ENCODE measurements at regions not wholly inside any gene's neighbourhood (a gene's known extent, or its start where the extent isn't known, plus 50 kb on each side); places are given as distances from the start of the nearest gene placed in this dataset.

DNA sequence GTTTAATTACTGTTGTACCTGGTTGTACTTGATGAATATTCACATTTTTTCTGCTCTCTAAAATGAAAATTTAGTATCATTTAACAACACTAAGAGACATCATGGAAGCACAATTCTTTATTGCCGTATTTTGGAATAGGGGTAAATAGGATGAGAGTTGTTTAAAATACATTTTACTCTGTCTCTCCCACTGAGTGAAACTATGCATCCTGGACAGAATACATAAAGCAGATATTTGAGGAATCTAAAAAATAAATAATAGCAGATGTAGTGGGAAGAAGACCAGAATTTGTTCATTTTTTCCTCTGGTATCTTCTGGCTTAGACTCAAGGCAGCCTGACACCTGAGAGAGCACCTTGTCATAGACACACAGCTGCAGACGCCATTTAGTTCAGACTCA is 119.1 kb upstream of the AHI1 start:
- no peaks in the 10 kb centered on the region for H3K36me3 ChIP-seq
- no peak overlapping the region for H3K27ac ChIP-seq
- H3K9me3 ChIP-seq = no peaks in the 10 kb centered on the region
- TF ChIP-seq EP300 (IDR thresholded peaks at IDR 0.05; ENCODE audit: low read depth) (no peak), POLR2AphosphoS5 (IDR thresholded peaks at IDR 0.05) (no peak), POLR2A (IDR thresholded peaks at IDR 0.05) (no peak)
- TF ChIP-seq, protein P1, sequence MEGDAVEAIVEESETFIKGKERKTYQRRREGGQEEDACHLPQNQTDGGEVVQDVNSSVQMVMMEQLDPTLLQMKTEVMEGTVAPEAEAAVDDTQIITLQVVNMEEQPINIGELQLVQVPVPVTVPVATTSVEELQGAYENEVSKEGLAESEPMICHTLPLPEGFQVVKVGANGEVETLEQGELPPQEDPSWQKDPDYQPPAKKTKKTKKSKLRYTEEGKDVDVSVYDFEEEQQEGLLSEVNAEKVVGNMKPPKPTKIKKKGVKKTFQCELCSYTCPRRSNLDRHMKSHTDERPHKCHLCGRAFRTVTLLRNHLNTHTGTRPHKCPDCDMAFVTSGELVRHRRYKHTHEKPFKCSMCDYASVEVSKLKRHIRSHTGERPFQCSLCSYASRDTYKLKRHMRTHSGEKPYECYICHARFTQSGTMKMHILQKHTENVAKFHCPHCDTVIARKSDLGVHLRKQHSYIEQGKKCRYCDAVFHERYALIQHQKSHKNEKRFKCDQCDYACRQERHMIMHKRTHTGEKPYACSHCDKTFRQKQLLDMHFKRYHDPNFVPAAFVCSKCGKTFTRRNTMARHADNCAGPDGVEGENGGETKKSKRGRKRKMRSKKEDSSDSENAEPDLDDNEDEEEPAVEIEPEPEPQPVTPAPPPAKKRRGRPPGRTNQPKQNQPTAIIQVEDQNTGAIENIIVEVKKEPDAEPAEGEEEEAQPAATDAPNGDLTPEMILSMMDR (IDR thresholded peaks at IDR 0.05) = no peak
- intact Hi-C loops (cut with DNase I; ENCODE audit: low total_unique reads) (no loop called here), in situ Hi-C loops (cut with MboI; ENCODE audit: low pct_ligation_motif_present in 1 of 4, low pct_unique_long_range_greater_than_20kb in 1 of 4, low sequenced_read_pairs in 3 of 4) (no loop called here)
- no peaks in the 10 kb centered on the region for H3K4me1 ChIP-seq
- H3K4me3 ChIP-seq = no peak overlapping the region
- H3K27me3 ChIP-seq = no peaks in the 10 kb centered on the region
- no peak for DNase-seq
- 79 to 87% methylated on average over 1 to 2 of the region's 2 CpGs for WGBS, 2 donors (ENCODE audit: low coverage in 1 of 2)

DNA sequence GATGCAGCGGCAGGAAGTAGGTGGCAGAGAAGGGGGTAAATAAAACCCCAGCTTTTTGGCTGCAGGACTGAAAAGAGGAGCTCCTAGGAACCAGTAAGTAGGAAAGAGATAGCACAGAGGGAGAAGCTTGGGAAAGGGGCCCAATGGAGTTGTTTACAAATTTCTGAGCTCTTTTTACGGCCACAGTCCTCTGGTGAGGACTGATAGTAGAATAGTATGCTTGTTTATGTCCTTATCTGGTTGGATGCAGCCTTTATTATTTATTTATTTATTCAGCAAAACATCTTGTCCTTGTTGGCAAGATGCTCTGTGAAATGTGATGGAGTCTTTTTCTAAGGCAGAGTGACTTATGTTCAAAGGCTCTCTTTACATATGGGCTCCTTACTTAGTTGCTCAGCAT is 119.7 kb upstream of the AHI1 start:
- intact Hi-C loops (cut with DNase I; ENCODE audit: low total_unique reads) (no loop called here), in situ Hi-C loops (cut with MboI; ENCODE audit: low pct_ligation_motif_present in 1 of 4, low pct_unique_long_range_greater_than_20kb in 1 of 4, low sequenced_read_pairs in 3 of 4) (no loop called here)
- TF ChIP-seq EP300 (IDR thresholded peaks at IDR 0.05; ENCODE audit: low read depth) = no peak
- TF ChIP-seq POLR2AphosphoS5 (IDR thresholded peaks at IDR 0.05) = no peak
- no peak for TF ChIP-seq POLR2A (IDR thresholded peaks at IDR 0.05)
- TF ChIP-seq, protein P1 (IDR thresholded peaks at IDR 0.05) = no peak
- 80% methylated on average over 2 of the region's 2 CpGs; no CpG with 5 or more reads in 1 of the 2 donors for WGBS, 2 donors (ENCODE audit: low coverage in 1 of 2)
- H3K9me3 ChIP-seq = no peaks in the 10 kb centered on the region
- no peaks in the 10 kb centered on the region for H3K36me3 ChIP-seq
- H3K27me3 ChIP-seq = no peaks in the 10 kb centered on the region
- no peak for DNase-seq
- H3K4me1 ChIP-seq = no peaks in the 10 kb centered on the region
- H3K4me3 ChIP-seq = no peak overlapping the region
- no peak overlapping the region for H3K27ac ChIP-seq

DNA sequence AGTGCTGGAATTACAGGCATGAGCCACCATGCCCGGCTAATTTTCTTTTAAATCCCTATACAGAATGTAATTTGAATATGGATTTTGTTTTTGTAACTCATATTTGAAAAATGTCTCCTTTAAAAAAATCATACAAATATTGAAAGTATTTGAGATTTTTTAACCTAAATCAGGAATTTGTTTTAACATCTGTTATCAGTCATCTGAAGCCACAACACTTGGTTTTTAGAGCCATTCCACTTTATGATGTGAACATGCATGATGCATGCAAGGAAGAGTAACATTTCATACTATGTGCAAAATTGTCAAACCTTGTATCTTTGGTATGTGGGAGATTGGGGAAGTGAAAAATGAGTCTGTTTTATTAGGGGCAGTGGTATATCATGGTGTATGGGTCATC is 124.5 kb upstream of the AHI1 start:
- 97 to 100% methylated on average over 1 of the region's 1 CpG for WGBS, 2 donors (ENCODE audit: low coverage in 1 of 2)
- Histone ChIP-seq H3K27me3 (no peaks in the 10 kb centered on the region), H3K4me1 (no peaks in the 10 kb centered on the region), H3K4me3 (no peak overlapping the region), H3K27ac (no peak overlapping the region), H3K36me3 (no peaks in the 10 kb centered on the region), H3K9me3 (no peaks in the 10 kb centered on the region)
- TF ChIP-seq POLR2A (IDR thresholded peaks at IDR 0.05) (no peak), EP300 (IDR thresholded peaks at IDR 0.05; ENCODE audit: low read depth) (no peak), POLR2AphosphoS5 (IDR thresholded peaks at IDR 0.05) (no peak)
- TF ChIP-seq, protein P1 (IDR thresholded peaks at IDR 0.05) = no peak
- in situ Hi-C loops (cut with MboI; ENCODE audit: low pct_ligation_motif_present in 1 of 4, low pct_unique_long_range_greater_than_20kb in 1 of 4, low sequenced_read_pairs in 3 of 4) (no loop called here), intact Hi-C loops (cut with DNase I; ENCODE audit: low total_unique reads) (no loop called here)
- no peak for DNase-seq

DNA sequence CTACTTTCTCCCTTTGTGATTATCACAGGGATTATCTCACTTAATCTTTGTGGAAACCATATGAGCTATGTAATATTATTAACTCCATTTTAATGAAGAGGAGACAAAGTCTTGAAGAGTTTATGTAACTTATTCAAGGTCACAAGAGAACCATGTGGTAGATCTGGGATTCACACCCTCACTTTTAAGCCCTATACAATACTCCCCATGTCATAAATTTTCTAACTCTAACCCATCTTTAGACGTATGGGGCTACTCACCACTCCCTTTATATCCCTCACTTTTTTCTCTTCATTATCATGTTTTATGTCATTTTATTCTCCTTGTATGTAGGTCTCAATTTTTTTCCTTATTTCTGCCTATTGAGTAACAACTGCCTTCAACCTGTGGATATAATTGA is 126.4 kb upstream of the AHI1 start:
- Histone ChIP-seq H3K4me1 (no peaks in the 10 kb centered on the region), H3K27ac (no peak overlapping the region), H3K4me3 (no peak overlapping the region), H3K27me3 (no peaks in the 10 kb centered on the region), H3K9me3 (no peaks in the 10 kb centered on the region), H3K36me3 (no peaks in the 10 kb centered on the region)
- TF ChIP-seq, protein P1 (IDR thresholded peaks at IDR 0.05) = no peak
- TF ChIP-seq POLR2AphosphoS5 (IDR thresholded peaks at IDR 0.05) (no peak), EP300 (IDR thresholded peaks at IDR 0.05; ENCODE audit: low read depth) (no peak), POLR2A (IDR thresholded peaks at IDR 0.05) (no peak)
- intact Hi-C loops (cut with DNase I; ENCODE audit: low total_unique reads) (no loop called here), in situ Hi-C loops (cut with MboI; ENCODE audit: low pct_ligation_motif_present in 1 of 4, low pct_unique_long_range_greater_than_20kb in 1 of 4, low sequenced_read_pairs in 3 of 4) (no loop called here)
- 76 to 100% methylated on average over 1 of the region's 1 CpG for WGBS, 2 donors (ENCODE audit: low coverage in 1 of 2)
- no peak for DNase-seq
